SK-N-SH (cell line): ENCODE measurements at regions not wholly inside any gene's neighbourhood (a gene's known extent, or its start where the extent isn't known, plus 50 kb on each side); places are given as distances from the start of the nearest gene placed in this dataset.

Source experiments
- CTCF ChIP-seq: fragments of 200-600 bp; sonication (generic); IDR thresholded peaks from 2 replicates; pipeline ENCODE4 v1.6.1; 2017; ENCODE audit warnings: antibody characterized with exemption, mild to moderate bottlenecking, moderate library complexity
- POLR2AphosphoS5 ChIP-seq: IDR thresholded peaks from 2 replicates; pipeline ENCODE4 v1.6.1; 2012; ENCODE audit warnings: low read depth, low read length
- RCOR1 ChIP-seq: fragments of 150-350 bp; IDR thresholded peaks from 2 replicates; pipeline ENCODE4 v1.6.1; 2017; ENCODE audit warnings: antibody characterized with exemption, low read length
- TAF1 ChIP-seq: IDR thresholded peaks from 2 replicates; pipeline ENCODE4 v1.6.1; 2012; ENCODE audit warnings: low read depth, mild to moderate bottlenecking, low read length, moderate library complexity, borderline replicate concordance

DNA sequence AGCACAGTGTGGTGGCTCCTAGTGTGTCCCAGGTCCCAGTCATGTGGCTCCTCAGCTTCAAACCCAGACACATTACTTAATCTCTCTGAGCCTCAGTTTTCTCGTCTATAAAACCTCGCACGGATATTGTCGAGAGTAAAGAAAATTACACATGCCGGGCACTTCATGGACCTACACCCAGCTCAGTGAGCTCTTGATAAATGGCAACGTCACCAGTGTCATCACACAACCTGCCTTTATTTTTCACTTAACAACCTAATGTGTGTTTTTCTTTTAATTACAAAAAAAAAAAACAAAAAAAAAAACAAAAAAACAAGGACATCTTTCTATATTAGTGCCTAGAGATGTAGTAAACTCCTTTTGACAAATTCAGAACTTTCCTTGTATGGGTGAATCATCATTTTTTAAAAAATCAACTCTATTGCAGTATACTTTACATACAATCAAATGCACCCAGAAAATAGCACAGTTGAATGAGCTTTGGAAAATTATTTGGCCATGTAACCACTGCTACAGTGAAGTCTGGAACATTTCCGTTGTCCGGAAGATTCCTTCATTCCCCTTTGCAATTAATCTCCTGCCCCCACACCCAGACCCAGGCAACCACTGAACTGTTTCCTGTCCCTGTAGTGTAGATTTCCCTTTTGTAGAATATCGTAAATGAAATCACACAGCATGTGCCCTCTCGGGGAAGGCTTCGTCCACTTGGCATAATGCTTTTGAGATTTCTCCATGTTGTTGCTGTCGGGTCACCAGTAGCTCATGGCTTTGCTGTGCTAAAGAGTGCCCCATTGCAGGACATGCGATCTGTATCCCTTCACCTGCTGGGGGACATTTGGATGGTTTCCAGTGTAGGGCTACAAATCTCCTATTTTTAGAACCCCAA lies 100.4 kb upstream of the LARP1 start:
- TF ChIP-seq CTCF = no peak
- TF ChIP-seq TAF1 = no peak
- TF ChIP-seq POLR2AphosphoS5 = no peak
- TF ChIP-seq RCOR1 = no peak
